ENCODE measurements at regions not wholly inside any gene's neighbourhood (a gene's known extent, or its start where the extent isn't known, plus 50 kb on each side); places are given as distances from the start of the nearest gene placed in this dataset.

DNA sequence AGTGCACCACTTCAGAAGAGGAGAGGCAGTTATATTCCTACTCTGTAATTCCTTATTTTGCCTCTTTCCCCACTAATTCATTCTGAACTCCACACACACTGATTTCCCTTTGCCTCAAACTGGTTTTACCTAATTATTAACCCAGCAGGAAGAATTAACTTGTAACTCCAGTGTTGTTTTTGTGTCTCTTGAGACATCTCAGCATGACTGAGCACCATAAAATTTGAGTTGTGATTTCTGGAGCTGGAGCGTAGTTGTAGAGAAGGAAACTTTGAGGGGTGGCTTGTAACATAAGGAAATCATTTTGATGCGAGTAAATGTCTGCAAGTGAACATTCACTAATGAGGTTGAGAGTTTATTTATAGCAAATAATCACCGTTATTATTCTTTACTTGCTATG, 265.2 kb downstream of the TMEM38B start:
- TF ChIP-seq, protein P1, sequence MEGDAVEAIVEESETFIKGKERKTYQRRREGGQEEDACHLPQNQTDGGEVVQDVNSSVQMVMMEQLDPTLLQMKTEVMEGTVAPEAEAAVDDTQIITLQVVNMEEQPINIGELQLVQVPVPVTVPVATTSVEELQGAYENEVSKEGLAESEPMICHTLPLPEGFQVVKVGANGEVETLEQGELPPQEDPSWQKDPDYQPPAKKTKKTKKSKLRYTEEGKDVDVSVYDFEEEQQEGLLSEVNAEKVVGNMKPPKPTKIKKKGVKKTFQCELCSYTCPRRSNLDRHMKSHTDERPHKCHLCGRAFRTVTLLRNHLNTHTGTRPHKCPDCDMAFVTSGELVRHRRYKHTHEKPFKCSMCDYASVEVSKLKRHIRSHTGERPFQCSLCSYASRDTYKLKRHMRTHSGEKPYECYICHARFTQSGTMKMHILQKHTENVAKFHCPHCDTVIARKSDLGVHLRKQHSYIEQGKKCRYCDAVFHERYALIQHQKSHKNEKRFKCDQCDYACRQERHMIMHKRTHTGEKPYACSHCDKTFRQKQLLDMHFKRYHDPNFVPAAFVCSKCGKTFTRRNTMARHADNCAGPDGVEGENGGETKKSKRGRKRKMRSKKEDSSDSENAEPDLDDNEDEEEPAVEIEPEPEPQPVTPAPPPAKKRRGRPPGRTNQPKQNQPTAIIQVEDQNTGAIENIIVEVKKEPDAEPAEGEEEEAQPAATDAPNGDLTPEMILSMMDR (conservative IDR thresholded peaks at IDR 0.05; ENCODE audit: low read length): no peak
- no peak for TF ChIP-seq EZH2phosphoT487 (IDR thresholded peaks at IDR 0.05; ENCODE audit: borderline replicate concordance)

All from Loucy (cell line).